ENCODE measurements at regions not wholly inside any gene's neighbourhood (a gene's known extent, or its start where the extent isn't known, plus 50 kb on each side); places are given as distances from the start of the nearest gene placed in this dataset.
"Not testable (repeated sequence)": the region's sequence is repeated elsewhere in the genome, so short reads cannot be mapped to it uniquely, and the experiment has no call there.

DNA sequence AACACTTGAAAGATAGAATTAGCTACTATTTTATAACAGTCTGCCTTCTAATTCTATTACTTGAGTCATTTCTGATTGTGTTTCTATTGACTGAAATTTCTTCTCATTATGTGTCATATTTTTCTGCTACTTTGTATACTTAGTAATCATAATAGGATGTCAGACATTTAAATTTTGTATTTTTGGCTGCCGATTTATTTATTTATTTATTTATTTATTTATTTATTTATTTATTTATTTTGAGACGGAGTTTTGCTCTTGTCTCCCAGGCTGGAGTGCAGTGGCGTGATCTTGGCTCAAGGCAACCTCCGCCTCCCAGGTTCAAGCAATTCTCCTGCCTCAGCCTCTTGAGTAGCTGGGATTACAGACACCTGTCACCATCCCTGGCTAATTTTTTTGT lies 1119.0 kb upstream of the CITED2 start:
- TF ChIP-seq POLR2A, CTCF (IDR thresholded peaks at IDR 0.05): not testable (repeated sequence)
